SK-N-SH (cell line): ENCODE measurements at regions not wholly inside any gene's neighbourhood (a gene's known extent, or its start where the extent isn't known, plus 50 kb on each side); places are given as distances from the start of the nearest gene placed in this dataset.
"Not testable (repeated sequence)": the region's sequence is repeated elsewhere in the genome, so short reads cannot be mapped to it uniquely, and the experiment has no call there.

Experiments used
- CTCF ChIP-seq: fragments of 200-600 bp; sonication (generic); IDR thresholded peaks from 2 replicates; pipeline ENCODE4 v1.6.1; 2017; ENCODE audit warnings: antibody characterized with exemption, mild to moderate bottlenecking, moderate library complexity
- EP300 ChIP-seq, 2 experiments: IDR thresholded peaks; 2 replicates each; pipeline versions ENCODE4 v1.4.0 to v1.6.1; 2012; ENCODE audit warnings: borderline replicate concordance in 1 of 2, low read depth in 1 of 2, low read length in 1 of 2
- FOSL2 ChIP-seq: IDR thresholded peaks from 2 replicates; pipeline ENCODE4 v1.4.0; 2012; ENCODE audit warnings: low read depth, mild to moderate bottlenecking, moderate library complexity, borderline replicate concordance
- JUND ChIP-seq: IDR thresholded peaks from 2 replicates; pipeline ENCODE4 v1.4.0; 2012
- NFIC ChIP-seq: IDR thresholded peaks from 2 replicates; pipeline ENCODE4 v1.4.0; 2012; ENCODE audit warnings: borderline replicate concordance
- NRF1 ChIP-seq: IDR thresholded peaks from 2 replicates; pipeline ENCODE4 v1.6.1; 2012; ENCODE audit warnings: low read depth, mild to moderate bottlenecking, low read length
- PBX3 ChIP-seq: IDR thresholded peaks from 2 replicates; pipeline ENCODE4; 2012
- REST ChIP-seq: IDR thresholded peaks from 2 replicates; pipeline ENCODE4 v1.6.1; 2012; ENCODE audit warnings: mild to moderate bottlenecking, low read depth, low read length, moderate library complexity
- RFX5 ChIP-seq: IDR thresholded peaks from 2 replicates; pipeline ENCODE4 v1.6.1; 2012; ENCODE audit warnings: mild to moderate bottlenecking, improper control_type of control experiment, low read length
- YY1 ChIP-seq: IDR thresholded peaks from 2 replicates; pipeline ENCODE4 v1.4.0; 2012; ENCODE audit warnings: low read depth, mild to moderate bottlenecking

- TF ChIP-seq NRF1; PBX3; CTCF; JUND; REST; RFX5; FOSL2; YY1; EP300 (IDR thresholded peaks at IDR 0.05; ENCODE audit: borderline replicate concordance in 1 of 2, low read depth in 1 of 2, low read length in 1 of 2); NFIC: not testable (repeated sequence)
Observed at GRCh38 chr2:87364379-87364778, 342.7 kb upstream of the PLGLB1 start.
